Islet of Langerhans (tissue), 1 donor: ENCODE measurements at regions not wholly inside any gene's neighbourhood (a gene's known extent, or its start where the extent isn't known, plus 50 kb on each side); places are given as distances from the start of the nearest gene placed in this dataset.

ENCODE experiments used
- FAIRE-seq: peaks from one replicate; lab custom pipeline; 2011; peaks lifted over from hg19 to GRCh38; lab: Jason Lieb, UNC

DNA sequence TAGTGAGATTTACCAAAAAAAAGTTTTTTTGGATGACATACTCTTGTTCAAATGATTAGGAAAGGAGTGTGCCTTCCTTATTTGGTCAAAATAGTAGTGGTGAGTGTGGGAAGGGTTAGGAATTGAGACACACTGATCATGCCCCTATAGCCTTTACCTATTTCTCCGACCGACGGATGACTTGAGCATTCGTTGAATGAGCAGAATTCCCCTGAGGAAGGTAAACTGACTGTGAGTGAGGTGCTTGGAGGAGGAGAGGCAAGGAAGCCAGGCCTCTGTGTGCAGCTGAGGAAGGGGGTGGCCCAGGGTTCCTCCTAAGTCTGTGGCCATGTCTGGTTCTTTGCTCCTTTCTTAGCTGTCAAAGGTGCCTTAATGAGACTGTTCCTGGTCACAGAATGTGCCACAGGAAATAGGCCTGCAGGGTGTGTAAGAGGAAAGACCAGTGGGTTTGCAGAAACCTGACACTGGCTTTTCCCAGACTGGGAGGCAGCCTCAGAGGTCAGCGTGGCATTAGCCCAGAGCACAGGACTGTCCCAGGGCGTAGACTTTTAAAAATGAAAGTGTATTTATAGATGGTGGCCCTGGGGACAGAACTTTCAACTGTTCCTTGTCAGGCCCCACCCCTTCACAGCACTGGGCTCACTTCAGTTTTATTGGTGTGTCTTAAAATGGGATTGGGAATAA is 307.7 kb upstream of the C2CD4B start:
- no peak for FAIRE-seq

DNA sequence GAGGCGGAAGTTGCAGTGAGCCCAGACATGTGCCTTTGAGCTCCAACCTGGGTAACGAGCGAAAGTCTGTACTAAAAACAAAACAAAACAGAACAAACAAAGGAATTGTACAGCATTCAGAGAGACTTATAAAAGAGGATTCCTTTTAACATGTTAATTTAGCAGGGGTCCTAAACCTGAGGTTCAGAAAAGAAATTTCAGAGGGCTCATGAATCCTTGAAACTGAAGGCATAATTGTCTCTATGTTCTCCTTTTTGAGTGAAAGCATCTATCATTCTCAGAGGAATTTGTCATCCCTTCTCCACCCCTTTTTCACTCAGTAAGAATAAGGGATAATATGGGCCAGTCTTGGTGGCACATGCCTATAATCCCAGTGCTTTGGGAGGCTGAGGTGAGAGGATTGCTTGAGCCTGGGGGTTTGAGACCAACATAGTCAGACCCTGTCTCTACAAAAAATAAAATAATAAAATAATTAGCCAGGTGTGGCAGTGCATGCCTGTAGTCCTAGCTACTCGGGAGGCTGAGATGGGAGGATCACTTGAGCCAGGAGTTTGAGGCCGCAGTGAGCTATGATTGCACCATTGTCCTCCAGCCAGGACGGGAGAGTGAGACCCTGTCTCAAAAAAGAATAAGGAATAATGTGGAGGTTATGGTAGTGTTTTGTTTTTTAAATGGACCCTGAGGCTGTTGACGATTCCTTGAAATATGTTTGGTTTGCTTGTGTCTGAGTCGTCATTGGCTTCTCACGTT is 309.1 kb upstream of the C2CD4B start:
- no peak for FAIRE-seq

DNA sequence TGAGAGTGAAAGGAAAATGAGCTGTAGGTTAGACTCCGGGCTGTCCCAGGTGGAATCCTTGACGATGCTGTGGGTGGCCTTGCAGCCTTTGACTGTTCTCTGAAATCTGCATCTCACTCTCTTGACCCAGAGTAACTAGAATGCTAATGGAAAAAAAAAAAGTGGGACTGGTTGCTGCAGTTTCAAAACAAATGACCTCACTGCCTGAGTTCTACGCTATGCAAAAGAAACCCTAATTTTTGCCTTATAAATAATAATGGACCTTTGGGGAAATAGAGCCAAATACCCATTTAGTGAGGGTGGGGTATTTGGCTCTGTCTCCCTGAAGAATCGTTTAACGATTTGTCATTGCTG is 309.7 kb upstream of the C2CD4B start:
- FAIRE-seq, result no peak

DNA sequence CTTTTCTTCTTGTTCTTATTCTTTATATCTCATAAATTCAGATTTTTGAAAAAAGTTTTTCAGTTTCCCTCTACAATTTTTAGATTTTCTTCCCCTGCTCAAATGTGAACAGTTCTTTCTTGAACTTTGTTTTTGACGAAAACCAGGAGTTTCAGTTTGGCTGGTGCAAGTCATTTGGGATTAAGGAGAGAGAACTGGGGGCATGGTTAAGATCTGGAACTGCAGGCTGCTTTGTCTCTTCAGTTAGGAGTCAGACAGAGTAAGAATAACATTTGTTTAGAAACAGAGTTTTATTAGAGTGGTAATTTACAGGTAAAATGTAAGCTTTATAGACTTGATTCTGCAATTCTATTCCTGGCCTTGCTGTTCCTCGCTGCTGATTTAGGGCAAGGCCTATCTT is 310.5 kb upstream of the C2CD4B start:
- FAIRE-seq, result no peak

DNA sequence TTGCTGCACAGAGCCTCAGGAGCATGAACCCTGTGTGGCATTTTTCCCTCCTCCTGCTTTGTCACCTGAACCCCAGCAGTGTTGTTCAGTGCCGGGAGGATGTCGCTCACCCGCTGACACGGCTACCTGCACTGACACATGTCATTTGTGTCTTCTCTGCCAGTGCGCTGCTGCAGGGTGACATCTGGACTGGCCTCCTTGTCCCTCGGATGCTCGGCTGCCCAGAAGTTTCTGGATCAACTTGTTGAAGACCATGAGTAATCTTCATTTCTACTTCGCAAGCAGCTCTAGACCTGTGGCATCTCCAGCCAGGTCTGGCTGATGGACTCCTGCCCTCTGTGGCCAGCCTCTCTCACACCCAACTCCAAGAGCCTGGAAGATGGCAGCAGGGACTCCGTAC is 311.1 kb upstream of the C2CD4B start:
- no peak for FAIRE-seq

DNA sequence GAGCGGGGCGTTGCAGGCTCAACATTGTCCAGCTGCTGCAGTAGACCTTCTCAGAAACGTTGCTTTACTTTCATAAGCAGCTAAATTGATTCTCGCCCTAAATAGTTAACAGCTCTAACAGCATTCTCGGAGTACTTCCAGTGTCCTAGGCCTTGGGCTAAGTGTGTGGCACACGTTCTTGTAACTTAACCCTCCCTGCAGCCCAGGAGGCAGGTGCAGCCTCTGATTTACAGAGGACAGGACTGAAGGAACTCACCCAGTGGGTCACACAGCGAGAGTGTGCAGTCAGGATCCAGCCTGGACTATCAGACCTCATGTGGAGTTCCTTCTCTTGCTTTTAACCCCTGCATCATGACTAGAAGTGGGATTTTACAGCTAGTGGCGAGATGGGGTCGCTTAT is 312.8 kb upstream of the C2CD4B start:
- FAIRE-seq, result no peak

DNA sequence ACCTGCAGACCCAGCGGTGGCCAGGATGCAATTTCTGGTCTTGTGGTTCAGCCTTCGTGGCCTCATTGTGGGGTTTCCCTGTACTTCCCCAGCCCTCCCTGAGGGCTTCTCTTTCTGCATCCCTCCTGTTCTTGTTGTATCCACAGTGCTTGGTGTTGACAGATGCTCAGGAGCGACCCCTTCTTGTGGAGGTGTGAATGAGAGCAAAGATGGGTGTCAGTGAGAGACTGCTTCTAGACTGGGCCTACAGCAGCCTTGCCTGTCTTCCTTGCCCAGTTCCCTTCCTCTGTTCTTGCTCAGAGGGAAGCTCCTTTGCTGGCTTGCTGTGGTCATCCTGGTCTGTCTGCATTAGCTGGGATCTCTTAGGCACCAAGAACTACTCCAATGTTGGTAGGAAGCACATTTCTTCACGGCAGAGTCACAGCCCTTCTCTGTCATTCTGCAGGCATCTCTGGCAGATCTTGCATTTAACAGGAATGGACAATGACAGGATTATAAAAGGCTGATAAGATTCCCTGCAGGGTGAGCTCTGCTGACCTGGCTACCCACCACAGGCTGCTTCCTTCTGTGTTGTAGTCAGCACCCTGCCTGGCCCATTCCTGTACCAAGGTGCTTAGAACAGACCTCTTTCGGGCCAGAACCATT is 317.8 kb upstream of the C2CD4B start:
- no peak for FAIRE-seq

DNA sequence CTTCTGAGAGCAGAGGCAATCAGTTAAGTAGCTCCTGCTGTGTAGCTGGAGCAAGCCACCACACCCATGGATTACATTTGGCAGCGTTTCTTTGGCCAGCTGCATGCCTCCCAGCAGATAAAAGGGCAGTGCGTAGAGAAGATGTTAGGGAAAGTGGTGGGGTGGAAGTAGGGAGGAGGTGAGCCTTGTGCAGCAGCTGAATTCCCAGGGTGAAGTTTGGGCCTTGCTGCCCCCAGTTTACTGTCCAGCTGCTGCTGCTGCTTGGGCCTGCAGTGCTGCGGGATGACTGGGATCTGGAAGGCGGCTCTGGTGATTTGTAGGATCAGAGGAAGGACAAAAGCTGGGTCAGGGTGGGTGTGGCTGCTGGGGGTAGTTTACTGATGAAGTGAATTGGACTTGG is 318.7 kb upstream of the C2CD4B start:
- FAIRE-seq, result no peak

DNA sequence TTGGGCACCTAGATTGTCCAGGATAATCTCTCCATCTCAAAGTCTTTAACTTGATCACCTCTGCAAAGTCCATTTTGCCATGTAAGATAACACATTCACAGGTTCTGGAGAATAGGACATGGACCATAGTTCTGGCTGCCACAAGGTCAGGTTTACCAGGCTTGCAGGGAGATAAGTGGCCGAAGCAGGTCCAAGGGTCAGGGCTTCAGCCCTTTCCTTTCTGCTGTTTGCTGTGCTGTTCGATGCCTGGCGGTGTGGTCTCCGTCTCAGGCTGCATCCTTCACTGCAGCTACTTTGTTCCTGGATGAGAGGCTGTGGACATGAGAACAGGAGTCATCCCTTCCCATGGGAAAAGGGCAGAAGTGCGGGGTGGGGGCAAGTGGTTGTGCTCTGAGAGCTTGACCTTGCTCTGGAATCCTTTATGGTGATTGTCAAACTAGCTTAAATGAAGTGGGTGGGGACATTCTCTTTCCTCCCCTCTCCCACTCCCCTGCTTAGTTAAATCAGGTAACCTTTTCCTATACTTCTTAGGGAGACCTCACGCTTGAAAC is 320.2 kb upstream of the C2CD4B start:
- FAIRE-seq, result no peak

DNA sequence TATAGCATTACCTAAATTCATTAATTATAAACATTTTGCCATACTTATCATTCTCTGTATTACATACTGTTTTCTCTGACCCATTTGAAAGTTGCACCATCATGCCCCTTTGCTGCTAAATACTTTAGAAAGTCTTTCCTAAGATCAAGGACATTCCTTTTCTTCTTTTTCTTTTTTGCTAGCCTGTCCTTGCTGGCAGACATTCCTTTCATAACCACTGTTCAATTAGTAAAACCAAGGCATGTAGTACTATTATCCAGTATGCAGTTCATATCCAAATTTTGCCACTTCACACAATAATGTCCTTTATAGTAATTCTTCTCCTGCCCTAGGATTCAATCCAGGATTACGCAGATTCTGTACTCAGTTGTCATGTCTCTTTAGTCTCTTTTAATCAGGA is 321.0 kb upstream of the C2CD4B start:
- no peak for FAIRE-seq

DNA sequence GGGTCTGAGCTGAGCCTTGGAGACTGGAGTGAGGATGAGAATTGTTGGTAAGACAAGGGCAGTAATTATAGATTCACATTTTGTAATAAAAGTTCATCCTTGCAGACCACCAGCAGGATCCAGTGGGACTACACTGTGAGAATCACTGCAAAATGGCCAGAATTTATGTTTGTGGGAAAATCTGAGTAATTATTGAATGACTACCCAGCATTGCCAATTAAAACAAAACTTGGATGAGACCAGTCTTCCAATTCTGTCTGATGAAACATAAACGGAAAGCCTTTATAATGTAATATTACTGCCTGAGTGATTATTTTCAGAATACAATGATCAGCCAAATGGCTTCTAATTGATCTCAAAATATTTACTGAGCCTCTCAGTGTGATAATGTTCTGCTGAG is 323.3 kb upstream of the C2CD4B start:
- no peak for FAIRE-seq

DNA sequence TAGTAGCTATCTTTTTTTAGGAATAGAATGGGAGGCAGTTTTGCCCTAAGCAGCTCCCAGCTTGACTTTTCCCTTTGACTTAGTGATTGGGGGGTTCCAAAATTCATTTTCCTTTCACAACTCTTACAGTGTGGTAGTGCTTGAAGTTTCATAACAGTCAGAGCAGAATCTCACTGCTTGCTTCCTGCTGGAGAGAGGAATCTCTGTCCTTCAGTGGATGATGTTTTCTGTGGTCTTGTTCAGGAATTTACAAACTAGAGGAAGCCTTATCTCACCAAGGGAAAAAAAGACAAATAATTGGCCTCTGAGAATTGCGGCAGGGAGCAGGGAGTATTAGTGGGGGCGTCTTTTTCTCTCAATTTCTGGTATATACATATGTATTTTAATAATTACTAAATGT is 326.6 kb upstream of the C2CD4B start:
- no peak for FAIRE-seq

DNA sequence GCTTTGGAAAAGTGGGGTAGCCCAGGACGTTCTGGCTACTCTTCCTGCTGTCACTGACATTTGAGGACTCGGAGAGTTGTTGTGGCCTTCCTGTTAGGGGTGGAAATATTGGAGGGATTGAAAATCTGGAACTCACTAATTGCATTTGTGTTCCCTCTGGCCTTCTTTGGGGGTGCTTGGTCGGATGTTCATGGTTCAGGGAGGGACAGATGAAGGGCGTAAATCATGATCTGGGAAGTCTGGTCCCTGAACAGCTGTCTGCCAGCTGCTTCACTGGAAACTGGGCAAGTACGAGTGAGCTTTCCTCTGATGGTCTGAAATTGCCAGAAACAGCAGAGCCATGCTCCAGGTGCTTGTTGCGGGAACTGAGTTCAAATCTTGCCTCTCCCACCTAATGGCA is 327.8 kb upstream of the C2CD4B start:
- FAIRE-seq, result no peak

DNA sequence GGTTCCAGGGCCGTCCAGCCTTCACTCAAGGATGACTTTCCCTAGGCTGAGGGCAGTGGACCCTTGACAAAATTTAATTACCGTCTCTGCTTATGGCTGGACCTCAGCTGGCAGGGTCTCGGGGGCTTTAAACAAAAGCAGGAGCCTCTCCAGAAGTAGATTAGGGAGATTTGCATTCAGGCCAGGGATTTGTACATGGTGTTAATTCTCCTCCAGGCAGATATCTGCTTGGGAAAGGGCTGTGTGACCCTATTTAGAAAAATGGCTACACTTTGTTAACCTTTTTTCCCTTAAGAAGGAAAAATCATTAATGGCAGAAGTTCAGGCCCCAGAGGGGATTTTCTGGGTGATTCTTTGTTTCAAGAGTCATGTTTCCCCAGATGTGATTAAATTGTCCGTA is 329.1 kb upstream of the C2CD4B start:
- FAIRE-seq, result no peak

DNA sequence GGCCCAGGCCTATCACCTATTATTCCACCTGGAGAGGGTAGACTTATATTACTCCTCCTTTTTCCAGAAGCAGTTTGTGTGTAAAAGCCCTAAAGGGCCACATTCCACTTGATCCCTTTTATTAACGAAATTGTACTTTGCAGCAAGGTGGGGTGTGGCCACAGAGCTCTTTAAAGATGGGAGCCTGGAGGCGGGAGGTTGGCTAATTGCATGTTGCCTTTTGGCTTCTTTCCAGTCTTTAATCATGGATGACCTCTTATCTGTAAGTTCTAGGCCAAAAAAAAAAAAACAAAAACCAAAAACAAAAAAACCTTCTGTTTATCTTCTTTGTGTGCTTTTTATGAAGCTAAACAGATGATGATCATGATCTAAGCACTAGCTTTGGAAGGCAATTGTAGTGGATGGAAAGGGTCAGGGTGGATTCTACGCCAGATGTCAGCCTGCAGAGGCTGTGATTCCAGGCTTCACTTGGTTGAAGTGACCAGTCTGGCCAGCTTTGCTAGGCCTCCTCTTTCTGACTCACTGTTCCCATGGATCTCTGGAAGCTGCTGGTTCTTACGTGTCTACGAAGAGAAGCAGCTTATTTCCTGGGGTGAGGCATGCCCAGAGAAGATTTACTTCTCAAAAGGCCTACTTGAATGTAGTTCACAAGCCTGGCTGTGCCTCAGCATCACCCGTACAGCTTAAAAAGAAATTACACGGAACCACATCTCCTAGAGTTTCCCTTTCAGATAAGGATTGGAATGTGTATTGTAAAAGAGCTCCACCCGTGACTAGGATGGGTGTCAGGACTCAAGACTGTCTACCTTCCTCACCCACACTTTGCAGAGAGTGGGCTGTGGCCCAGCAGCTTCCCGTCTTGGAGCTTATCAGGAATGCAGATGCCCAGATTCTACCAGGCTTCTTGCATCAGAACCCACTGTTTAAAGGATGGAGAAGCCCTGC is 330.9 kb upstream of the C2CD4B start:
- FAIRE-seq, result no peak

DNA sequence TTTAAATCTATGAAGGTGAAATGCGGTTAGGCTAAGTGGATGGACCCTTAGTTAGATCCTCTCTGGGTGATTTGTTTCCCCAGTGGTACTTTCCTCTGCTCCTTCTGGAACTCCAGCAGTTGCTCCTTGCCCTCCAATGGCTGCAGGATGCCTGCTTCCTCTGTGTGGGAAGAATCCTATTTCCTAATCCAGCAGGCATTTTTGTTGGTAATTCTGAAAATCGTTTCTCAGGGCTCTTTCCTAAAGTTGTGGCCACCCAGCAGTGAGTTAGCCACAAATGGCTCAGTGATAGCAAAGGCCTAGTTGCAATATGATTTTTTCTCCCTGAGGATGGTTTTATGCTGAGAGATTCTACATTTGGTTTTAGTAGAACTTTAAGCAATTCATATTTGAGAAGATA is 332.3 kb upstream of the C2CD4B start:
- FAIRE-seq, result no peak

DNA sequence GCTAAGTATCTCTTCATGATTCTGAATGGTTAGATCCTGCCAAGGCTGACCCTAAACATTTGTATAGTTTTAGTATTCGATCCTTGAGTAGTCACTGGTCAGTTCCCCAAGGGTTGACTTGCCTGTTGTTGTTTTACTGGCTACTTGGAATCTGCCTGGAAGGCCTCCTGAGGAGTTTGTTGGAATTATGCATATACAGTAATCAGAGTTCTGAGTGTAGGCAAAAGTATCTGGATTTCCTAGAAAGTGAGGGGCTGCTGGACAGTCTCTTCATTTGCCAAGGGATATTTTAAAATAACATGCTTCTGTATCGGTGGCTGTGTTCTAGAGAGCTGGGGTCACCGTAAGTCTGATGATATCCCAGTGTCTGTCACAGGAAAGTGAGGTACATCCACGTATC is 333.2 kb upstream of the C2CD4B start:
- FAIRE-seq, result no peak

DNA sequence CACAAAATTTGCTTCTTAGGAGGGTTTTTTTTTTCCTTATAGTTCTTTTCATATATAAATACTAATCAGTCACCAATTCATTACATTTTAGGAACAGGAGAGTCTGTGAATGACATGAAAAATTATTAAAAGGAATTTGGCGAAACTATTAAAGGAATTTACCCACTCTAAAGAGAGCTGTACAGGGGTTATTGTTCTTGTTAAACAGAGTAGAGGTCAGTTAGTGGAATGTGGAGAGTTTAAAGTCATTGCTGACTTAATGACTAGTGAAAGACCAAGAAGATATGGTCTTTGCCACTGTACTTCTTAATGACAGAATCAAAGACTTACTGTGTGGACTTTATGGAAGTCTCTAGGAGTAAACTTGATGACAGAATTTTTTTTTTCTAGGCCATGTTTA is 333.6 kb upstream of the C2CD4B start:
- FAIRE-seq, result no peak

DNA sequence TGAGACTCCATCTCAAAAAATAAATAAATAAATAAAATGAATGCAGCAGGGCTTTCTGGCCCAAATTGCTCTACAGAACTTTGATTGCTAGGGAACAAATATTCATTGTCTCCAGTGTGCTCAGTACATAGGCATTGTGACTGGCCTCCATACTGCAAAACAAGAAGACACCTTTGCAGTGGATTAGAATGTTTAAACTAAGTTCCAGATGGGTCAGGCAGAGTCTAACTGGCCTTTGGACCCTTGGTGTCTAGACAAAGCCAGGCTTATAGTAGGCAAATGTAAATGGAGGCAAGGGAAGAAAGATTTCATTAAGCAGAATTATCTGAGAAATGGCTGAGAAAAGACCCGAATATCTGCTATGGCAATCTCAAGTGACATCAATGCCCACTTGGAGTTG is 335.2 kb upstream of the C2CD4B start:
- no peak for FAIRE-seq

DNA sequence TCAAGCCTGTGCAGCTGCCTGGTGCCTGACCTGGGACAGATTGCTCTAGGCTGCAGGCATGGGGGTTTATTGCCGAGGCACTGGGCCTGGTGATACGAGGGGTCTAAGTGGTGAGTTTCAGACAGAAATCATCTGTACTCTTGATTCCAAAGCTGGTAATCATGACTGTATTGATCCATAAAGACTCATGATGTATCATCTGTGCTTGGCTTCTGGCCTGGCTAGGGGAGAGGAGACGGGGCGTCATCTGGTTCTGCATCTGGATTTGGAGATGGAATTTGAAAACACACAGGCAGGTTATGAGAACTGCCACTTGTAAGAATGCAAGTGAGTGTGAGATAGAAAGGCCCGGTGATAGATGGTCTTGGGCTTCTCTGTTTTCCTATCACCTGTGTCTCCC is 337.4 kb upstream of the C2CD4B start:
- no peak for FAIRE-seq

DNA sequence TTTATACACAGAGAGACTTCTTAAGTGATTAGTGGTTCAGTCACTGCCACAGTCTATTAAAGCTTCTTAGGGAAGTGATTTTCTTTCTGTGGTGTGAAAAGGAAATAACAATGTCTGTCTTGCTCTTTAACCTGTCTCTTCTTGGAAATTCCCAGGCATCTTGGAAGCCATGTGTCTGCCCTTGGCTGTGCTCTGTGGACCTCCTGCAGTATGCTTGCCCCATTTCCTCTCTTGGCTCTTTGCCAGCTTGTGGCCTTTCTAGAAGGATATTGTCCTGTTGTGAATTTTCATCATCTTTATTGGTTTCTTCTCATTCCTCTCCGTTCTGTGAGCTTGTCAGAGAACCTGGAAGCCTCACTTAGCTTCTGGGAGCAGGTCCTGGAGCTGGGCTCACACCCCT is 338.4 kb upstream of the C2CD4B start:
- FAIRE-seq, result no peak

DNA sequence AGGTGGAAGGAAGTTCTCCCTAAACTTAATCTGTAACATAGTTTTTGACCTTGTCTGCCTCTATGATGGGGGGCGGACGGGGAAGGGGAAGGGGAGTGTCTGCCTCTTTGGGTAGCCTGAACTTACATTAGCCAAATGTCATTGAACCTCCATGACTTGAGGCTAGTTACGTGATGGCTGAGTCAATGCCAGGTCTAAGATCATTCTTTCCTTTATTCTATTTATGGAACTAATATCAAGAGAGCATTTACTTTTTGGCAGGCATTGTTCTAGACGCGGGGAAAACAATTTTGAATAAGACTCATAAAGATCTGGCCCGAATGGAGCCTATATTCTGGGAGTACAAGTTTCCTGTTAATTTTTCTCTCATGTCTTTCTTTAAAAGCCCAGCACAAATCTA is 340.7 kb upstream of the C2CD4B start:
- no peak for FAIRE-seq
